ENCODE measurements at regions not wholly inside any gene's neighbourhood (a gene's known extent, or its start where the extent isn't known, plus 50 kb on each side); places are given as distances from the start of the nearest gene placed in this dataset.
"Not testable (repeated sequence)": the region's sequence is repeated elsewhere in the genome, so short reads cannot be mapped to it uniquely, and the experiment has no call there.

DNA sequence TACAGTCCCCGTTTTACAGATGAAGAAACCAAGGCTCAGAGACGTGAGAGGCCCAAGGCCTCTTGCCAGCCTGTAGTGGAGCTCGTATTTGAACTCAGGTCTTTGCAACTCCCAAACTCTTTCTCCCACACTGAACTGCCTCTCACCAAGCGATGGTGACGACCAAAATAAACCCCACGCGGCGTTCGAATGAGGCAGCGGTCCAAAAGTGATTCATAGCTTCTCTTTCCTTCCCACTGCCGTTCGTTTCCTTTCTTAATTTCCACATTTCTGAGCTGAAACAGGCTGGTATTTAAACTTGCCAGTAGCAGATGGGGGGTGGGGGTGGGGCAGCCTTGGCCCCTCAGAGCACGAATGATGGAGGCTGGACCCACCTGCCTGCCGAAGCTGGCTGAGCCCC, 252.9 kb upstream of the KCNG1 start:
- peak overlapping the region; percentile 75 for H3K4me2 ChIP-seq (ENCODE audit: insufficient read depth, low read length)
- no peak overlapping the region for H3K27ac ChIP-seq (ENCODE audit: low read depth, low read length)
- no peak overlapping the region for H2AFZ ChIP-seq (ENCODE audit: low read length)
- no peaks in the 10 kb centered on the region for H4K20me1 ChIP-seq (ENCODE audit: insufficient read depth, low read length)
- peak; percentile 86 for DNase-seq (ENCODE audit: insufficient read length, low spot score, missing footprints)
- H3K79me2 ChIP-seq (ENCODE audit: insufficient read depth, low read length): no peaks in the 10 kb centered on the region
- peaks cover 13% of the 10 kb centered on the region for H3K4me1 ChIP-seq (ENCODE audit: insufficient read depth, low read length)
- H3K27me3 ChIP-seq (ENCODE audit: insufficient read depth, low read length): peaks cover 11% of the 10 kb centered on the region
- peak overlapping the region; percentile 51 for H3K4me3 ChIP-seq (ENCODE audit: insufficient read depth, low read length)
- H3K36me3 ChIP-seq (ENCODE audit: insufficient read depth, low read length): no peaks in the 10 kb centered on the region
- H3K9me3 ChIP-seq (ENCODE audit: low read depth, low read length): no peaks in the 10 kb centered on the region
- TF ChIP-seq, protein P1, sequence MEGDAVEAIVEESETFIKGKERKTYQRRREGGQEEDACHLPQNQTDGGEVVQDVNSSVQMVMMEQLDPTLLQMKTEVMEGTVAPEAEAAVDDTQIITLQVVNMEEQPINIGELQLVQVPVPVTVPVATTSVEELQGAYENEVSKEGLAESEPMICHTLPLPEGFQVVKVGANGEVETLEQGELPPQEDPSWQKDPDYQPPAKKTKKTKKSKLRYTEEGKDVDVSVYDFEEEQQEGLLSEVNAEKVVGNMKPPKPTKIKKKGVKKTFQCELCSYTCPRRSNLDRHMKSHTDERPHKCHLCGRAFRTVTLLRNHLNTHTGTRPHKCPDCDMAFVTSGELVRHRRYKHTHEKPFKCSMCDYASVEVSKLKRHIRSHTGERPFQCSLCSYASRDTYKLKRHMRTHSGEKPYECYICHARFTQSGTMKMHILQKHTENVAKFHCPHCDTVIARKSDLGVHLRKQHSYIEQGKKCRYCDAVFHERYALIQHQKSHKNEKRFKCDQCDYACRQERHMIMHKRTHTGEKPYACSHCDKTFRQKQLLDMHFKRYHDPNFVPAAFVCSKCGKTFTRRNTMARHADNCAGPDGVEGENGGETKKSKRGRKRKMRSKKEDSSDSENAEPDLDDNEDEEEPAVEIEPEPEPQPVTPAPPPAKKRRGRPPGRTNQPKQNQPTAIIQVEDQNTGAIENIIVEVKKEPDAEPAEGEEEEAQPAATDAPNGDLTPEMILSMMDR (IDR thresholded peaks at IDR 0.05; ENCODE audit: extremely low read depth, low read depth, low read length): no peak

DNA sequence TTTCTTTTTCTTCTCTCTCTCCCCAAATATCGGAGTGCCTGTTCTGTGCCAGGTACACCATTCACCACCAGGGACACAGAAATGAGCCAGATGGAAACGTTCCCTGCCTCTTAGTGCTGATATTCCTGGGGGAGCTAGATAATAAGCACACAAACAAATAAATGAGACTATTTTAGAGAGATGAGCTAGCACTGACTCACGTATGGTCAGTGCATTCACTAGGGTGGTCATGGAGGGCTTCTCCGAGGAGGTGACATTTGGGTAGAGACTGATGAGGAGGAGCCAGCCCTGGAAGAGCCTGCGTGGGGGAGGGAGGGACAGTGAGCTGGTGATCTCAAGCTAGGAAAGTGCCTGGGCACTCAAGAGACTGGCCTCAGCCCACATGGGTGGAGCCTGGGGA, 252.3 kb upstream of the KCNG1 start:
- no peak for DNase-seq (ENCODE audit: insufficient read length, low spot score, missing footprints)
- H3K4me3 ChIP-seq (ENCODE audit: insufficient read depth, low read length): no peak overlapping the region
- no peaks in the 10 kb centered on the region for H4K20me1 ChIP-seq (ENCODE audit: insufficient read depth, low read length)
- TF ChIP-seq, protein P1 (IDR thresholded peaks at IDR 0.05; ENCODE audit: extremely low read depth, low read depth, low read length): no peak
- no peaks in the 10 kb centered on the region for H3K9me3 ChIP-seq (ENCODE audit: low read depth, low read length)
- peaks cover 8% of the 10 kb centered on the region for H3K27me3 ChIP-seq (ENCODE audit: insufficient read depth, low read length)
- no peaks in the 10 kb centered on the region for H3K79me2 ChIP-seq (ENCODE audit: insufficient read depth, low read length)
- peak overlapping the region; percentile 75 for H3K4me2 ChIP-seq (ENCODE audit: insufficient read depth, low read length)
- no peak overlapping the region for H3K27ac ChIP-seq (ENCODE audit: low read depth, low read length)
- peaks cover 13% of the 10 kb centered on the region for H3K4me1 ChIP-seq (ENCODE audit: insufficient read depth, low read length)
- no peak overlapping the region for H2AFZ ChIP-seq (ENCODE audit: low read length)
- no peaks in the 10 kb centered on the region for H3K36me3 ChIP-seq (ENCODE audit: insufficient read depth, low read length)

DNA sequence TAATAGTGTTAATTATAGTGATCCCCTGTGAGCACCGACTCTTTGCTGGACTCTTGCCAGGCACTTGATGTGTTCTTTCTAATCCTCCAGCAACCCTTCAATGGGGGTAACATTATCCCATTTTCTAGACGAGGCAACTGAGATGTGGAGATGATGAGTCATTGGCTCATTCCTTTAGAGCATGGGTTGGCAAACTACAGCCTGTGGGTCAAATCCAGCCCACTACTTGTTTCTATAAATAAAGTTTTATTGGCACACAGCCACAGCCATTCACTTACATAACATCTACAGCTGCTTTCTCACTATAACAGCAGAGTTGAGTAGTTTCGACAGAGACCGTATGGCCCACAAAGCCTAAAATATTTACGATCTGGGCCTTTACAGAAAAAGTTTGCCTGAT, 249.5 kb upstream of the KCNG1 start:
- no peak for DNase-seq (ENCODE audit: insufficient read length, low spot score, missing footprints)
- H3K9me3 ChIP-seq (ENCODE audit: low read depth, low read length): no peaks in the 10 kb centered on the region
- H3K27me3 ChIP-seq (ENCODE audit: insufficient read depth, low read length): no peaks in the 10 kb centered on the region

DNA sequence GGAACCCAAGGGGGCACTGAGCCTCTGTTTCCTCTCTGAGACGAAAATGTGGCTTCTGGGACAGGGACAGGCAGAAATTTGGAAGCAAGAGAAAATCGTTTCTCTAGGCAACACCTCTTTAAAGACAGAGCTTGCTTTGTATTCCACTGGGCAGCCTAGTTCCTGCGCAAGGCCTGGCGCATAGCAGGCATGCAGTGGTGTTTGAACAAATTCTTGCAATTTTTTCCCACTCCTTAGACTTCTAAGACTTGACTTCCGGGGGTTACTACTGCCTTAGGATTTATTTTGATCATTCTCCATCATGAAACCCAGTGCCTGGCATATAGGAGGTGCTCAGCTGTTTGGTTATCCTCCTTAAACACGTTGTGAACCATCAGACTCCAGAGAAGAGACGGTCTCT, 249.0 kb upstream of the KCNG1 start:
- peaks cover 13% of the 10 kb centered on the region for H3K4me1 ChIP-seq (ENCODE audit: insufficient read depth, low read length)
- no peaks in the 10 kb centered on the region for H3K36me3 ChIP-seq (ENCODE audit: insufficient read depth, low read length)
- no peak for DNase-seq (ENCODE audit: insufficient read length, low spot score, missing footprints)
- no peak overlapping the region for H3K27ac ChIP-seq (ENCODE audit: low read depth, low read length)
- no peaks in the 10 kb centered on the region for H3K27me3 ChIP-seq (ENCODE audit: insufficient read depth, low read length)
- H3K4me3 ChIP-seq (ENCODE audit: insufficient read depth, low read length): no peak overlapping the region
- H3K79me2 ChIP-seq (ENCODE audit: insufficient read depth, low read length): no peaks in the 10 kb centered on the region
- no peak overlapping the region for H2AFZ ChIP-seq (ENCODE audit: low read length)
- TF ChIP-seq, protein P1 (IDR thresholded peaks at IDR 0.05; ENCODE audit: extremely low read depth, low read depth, low read length): no peak
- no peak overlapping the region for H3K4me2 ChIP-seq (ENCODE audit: insufficient read depth, low read length)
- no peaks in the 10 kb centered on the region for H4K20me1 ChIP-seq (ENCODE audit: insufficient read depth, low read length)
- no peaks in the 10 kb centered on the region for H3K9me3 ChIP-seq (ENCODE audit: low read depth, low read length)

More for the DNA sequence above, 249.5 kb upstream of the KCNG1 start:
- Histone ChIP-seq H3K36me3 (ENCODE audit: insufficient read depth, low read length) (no peaks in the 10 kb centered on the region), H3K27ac (ENCODE audit: low read depth, low read length) (no peak overlapping the region), H3K4me1 (ENCODE audit: insufficient read depth, low read length) (peaks cover 13% of the 10 kb centered on the region), H3K4me3 (ENCODE audit: insufficient read depth, low read length) (no peak overlapping the region), H2AFZ (ENCODE audit: low read length) (no peak overlapping the region), H4K20me1 (ENCODE audit: insufficient read depth, low read length) (no peaks in the 10 kb centered on the region), H3K79me2 (ENCODE audit: insufficient read depth, low read length) (no peaks in the 10 kb centered on the region), H3K4me2 (ENCODE audit: insufficient read depth, low read length) (no peak overlapping the region)
- TF ChIP-seq, protein P1 (IDR thresholded peaks at IDR 0.05; ENCODE audit: extremely low read depth, low read depth, low read length): no peak

DNA sequence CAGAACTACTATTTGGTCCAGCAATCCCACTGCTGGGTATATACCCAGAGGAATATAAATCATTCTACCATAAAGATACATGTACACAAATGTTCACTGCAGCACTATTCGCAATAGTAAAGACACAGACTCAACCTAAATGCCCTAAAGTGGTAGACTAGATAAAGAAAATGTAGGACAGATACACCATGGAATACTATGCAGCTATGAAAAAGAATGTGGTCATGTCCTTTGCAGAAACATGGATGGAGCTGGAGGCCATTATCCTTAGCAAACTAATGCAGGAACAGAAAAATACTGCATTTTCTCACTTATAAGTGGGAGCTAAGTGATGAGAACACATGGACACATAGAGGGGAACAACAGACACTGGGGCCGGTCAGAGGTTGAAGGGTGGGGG, 248.4 kb upstream of the KCNG1 start:
- not testable (repeated sequence) for H3K4me2 ChIP-seq (ENCODE audit: insufficient read depth, low read length); H4K20me1 ChIP-seq (ENCODE audit: insufficient read depth, low read length); H2AFZ ChIP-seq (ENCODE audit: low read length); H3K27ac ChIP-seq (ENCODE audit: low read depth, low read length); H3K27me3 ChIP-seq (ENCODE audit: insufficient read depth, low read length); H3K79me2 ChIP-seq (ENCODE audit: insufficient read depth, low read length); H3K36me3 ChIP-seq (ENCODE audit: insufficient read depth, low read length); H3K9me3 ChIP-seq (ENCODE audit: low read depth, low read length); H3K4me3 ChIP-seq (ENCODE audit: insufficient read depth, low read length); DNase-seq (ENCODE audit: insufficient read length, low spot score, missing footprints)
- peaks cover 11% of the 10 kb centered on the region for H3K4me1 ChIP-seq (ENCODE audit: insufficient read depth, low read length)

Measured in osteoblast (primary cell).